NCI-H146 (cell line): ENCODE measurements at regions not wholly inside any gene's neighbourhood (a gene's known extent, or its start where the extent isn't known, plus 50 kb on each side); places are given as distances from the start of the nearest gene placed in this dataset.
A peak's percentile ranks its signal among the peaks of the same experiment; 100 is the strongest.
"Not testable (repeated sequence)": the region's sequence is repeated elsewhere in the genome, so short reads cannot be mapped to it uniquely, and the experiment has no call there.

Experiments
- DNase-seq: peaks from one replicate; lab custom pipeline; 2025; lab: John Stamatoyannopoulos, UW

GRCh38 chr3:15903759-15904720 is 106.3 kb upstream of the ANKRD28 start:
- DNase-seq, result no peak

GRCh38 chr3:15905041-15905440 is 107.3 kb upstream of the ANKRD28 start:
- no peak for DNase-seq

- DNase-seq, result not testable (repeated sequence)
Measured at GRCh38 chr3:15907403-15907802, 109.6 kb upstream of the ANKRD28 start.

- no peak for DNase-seq
Measured at GRCh38 chr3:15918988-15919387, 121.2 kb upstream of the ANKRD28 start.

GRCh38 chr3:15919971-15920370 is 122.2 kb upstream of the ANKRD28 start:
- DNase-seq, result no peak

- DNase-seq, result no peak
Measured at GRCh38 chr3:15923640-15924405, 126.0 kb upstream of the ANKRD28 start.

GRCh38 chr3:15924914-15925313 is 127.1 kb upstream of the ANKRD28 start:
- peak; percentile 41 for DNase-seq

- no peak for DNase-seq
Measured at GRCh38 chr3:15926871-15927270, 129.1 kb upstream of the ANKRD28 start.

- DNase-seq, result no peak
Measured at GRCh38 chr3:15927969-15928368, 130.2 kb upstream of the ANKRD28 start.

- peak; percentile 0 for DNase-seq
Measured at GRCh38 chr3:15929944-15930571, 132.3 kb upstream of the ANKRD28 start.

- DNase-seq, result no peak
Measured at GRCh38 chr3:15932348-15933300, 134.8 kb upstream of the ANKRD28 start.

GRCh38 chr3:15933439-15934139 is 135.8 kb upstream of the ANKRD28 start:
- no peak for DNase-seq

- DNase-seq, result no peak
Measured at GRCh38 chr3:15934389-15935195, 136.8 kb upstream of the ANKRD28 start.

- no peak for DNase-seq
Measured at GRCh38 chr3:15936312-15936711, 138.5 kb upstream of the ANKRD28 start.

GRCh38 chr3:15940641-15941040 is 142.9 kb upstream of the ANKRD28 start:
- DNase-seq, result no peak

- DNase-seq, result not testable (repeated sequence)
Measured at GRCh38 chr3:15941457-15941856, 143.7 kb upstream of the ANKRD28 start.

- DNase-seq, result no peak
Measured at GRCh38 chr3:15941958-15942357, 144.2 kb upstream of the ANKRD28 start.

- DNase-seq, result no peak
Measured at GRCh38 chr3:15942462-15942861, 144.7 kb upstream of the ANKRD28 start.

GRCh38 chr3:15942936-15943335 is 145.2 kb upstream of the ANKRD28 start:
- no peak for DNase-seq

GRCh38 chr3:15948388-15948787 is 150.6 kb upstream of the ANKRD28 start:
- no peak for DNase-seq
